ENCODE measurements at regions not wholly inside any gene's neighbourhood (a gene's known extent, or its start where the extent isn't known, plus 50 kb on each side); places are given as distances from the start of the nearest gene placed in this dataset.

GRCh38 chr18:51724790-51725721 lies 527.6 kb upstream of the MEX3C start:
- no peak overlapping the region for H3K27ac Mint-ChIP-seq (ENCODE audit: unreplicated experiment)

GRCh38 chr18:51726614-51727013 lies 529.1 kb upstream of the MEX3C start:
- TF ChIP-seq CTCF (IDR thresholded peaks at IDR 0.05), result no peak
- no peaks in the 10 kb centered on the region for H3K36me3 Mint-ChIP-seq (ENCODE audit: low read depth)
- H3K27me3 Mint-ChIP-seq (ENCODE audit: low read depth), result no peaks in the 10 kb centered on the region
- H3K9me3 Mint-ChIP-seq (ENCODE audit: low read depth), result no peaks in the 10 kb centered on the region
- H3K4me3 Mint-ChIP-seq (ENCODE audit: unreplicated experiment), result no peak overlapping the region
- no peak overlapping the region for H3K27ac Mint-ChIP-seq (ENCODE audit: unreplicated experiment)
- H3K4me1 Mint-ChIP-seq (ENCODE audit: low read depth), result peaks cover 3% of the 10 kb centered on the region
- no peak for DNase-seq (ENCODE audit: low spot score)

More at GRCh38 chr18:51724790-51725721, 527.6 kb upstream of the MEX3C start:
- DNase-seq (ENCODE audit: low spot score), result no peak
- no peak overlapping the region for H3K4me3 Mint-ChIP-seq (ENCODE audit: unreplicated experiment)
- no peaks in the 10 kb centered on the region for H3K36me3 Mint-ChIP-seq (ENCODE audit: low read depth)
- no peaks in the 10 kb centered on the region for H3K9me3 Mint-ChIP-seq (ENCODE audit: low read depth)
- no peaks in the 10 kb centered on the region for H3K27me3 Mint-ChIP-seq (ENCODE audit: low read depth)
- peaks cover 3% of the 10 kb centered on the region for H3K4me1 Mint-ChIP-seq (ENCODE audit: low read depth)
- no peak for TF ChIP-seq CTCF (IDR thresholded peaks at IDR 0.05)

GRCh38 chr18:51727780-51728179 lies 530.3 kb upstream of the MEX3C start:
- no peak for TF ChIP-seq CTCF (IDR thresholded peaks at IDR 0.05)
- no peaks in the 10 kb centered on the region for H3K36me3 Mint-ChIP-seq (ENCODE audit: low read depth)
- no peak overlapping the region for H3K27ac Mint-ChIP-seq (ENCODE audit: unreplicated experiment)
- H3K27me3 Mint-ChIP-seq (ENCODE audit: low read depth), result peaks cover 2% of the 10 kb centered on the region
- H3K4me3 Mint-ChIP-seq (ENCODE audit: unreplicated experiment), result no peak overlapping the region
- H3K9me3 Mint-ChIP-seq (ENCODE audit: low read depth), result no peaks in the 10 kb centered on the region
- DNase-seq (ENCODE audit: low spot score), result no peak
- peaks cover 3% of the 10 kb centered on the region for H3K4me1 Mint-ChIP-seq (ENCODE audit: low read depth)

GRCh38 chr18:51731070-51731469 lies 533.6 kb upstream of the MEX3C start:
- no peak for DNase-seq (ENCODE audit: low spot score)
- peaks cover 3% of the 10 kb centered on the region for H3K27me3 Mint-ChIP-seq (ENCODE audit: low read depth)
- no peaks in the 10 kb centered on the region for H3K4me1 Mint-ChIP-seq (ENCODE audit: low read depth)
- H3K27ac Mint-ChIP-seq (ENCODE audit: unreplicated experiment), result no peak overlapping the region
- no peaks in the 10 kb centered on the region for H3K9me3 Mint-ChIP-seq (ENCODE audit: low read depth)
- H3K36me3 Mint-ChIP-seq (ENCODE audit: low read depth), result no peaks in the 10 kb centered on the region
- no peak for TF ChIP-seq CTCF (IDR thresholded peaks at IDR 0.05)
- H3K4me3 Mint-ChIP-seq (ENCODE audit: unreplicated experiment), result no peak overlapping the region

- no peak for DNase-seq (ENCODE audit: low spot score)
- peaks cover 3% of the 10 kb centered on the region for H3K27me3 Mint-ChIP-seq (ENCODE audit: low read depth)
- H3K4me3 Mint-ChIP-seq (ENCODE audit: unreplicated experiment), result no peak overlapping the region
- peaks cover 4% of the 10 kb centered on the region for H3K9me3 Mint-ChIP-seq (ENCODE audit: low read depth)
- no peak for TF ChIP-seq CTCF (IDR thresholded peaks at IDR 0.05)
- no peaks in the 10 kb centered on the region for H3K36me3 Mint-ChIP-seq (ENCODE audit: low read depth)
- H3K4me1 Mint-ChIP-seq (ENCODE audit: low read depth), result no peaks in the 10 kb centered on the region
- H3K27ac Mint-ChIP-seq (ENCODE audit: unreplicated experiment), result no peak overlapping the region
These were observed 537.1 kb upstream of the MEX3C start for GRCh38 chr18:51734576-51734975.
